ENCODE measurements at regions not wholly inside any gene's neighbourhood (a gene's known extent, or its start where the extent isn't known, plus 50 kb on each side); places are given as distances from the start of the nearest gene placed in this dataset.

- Histone ChIP-seq H3F3A (replicated peaks; ENCODE audit: low read depth) (no peaks in the 10 kb centered on the region), H3K27me3 (ENCODE audit: insufficient read depth) (no peaks in the 10 kb centered on the region), H3K4me2 (no peak overlapping the region), H2AFZ (peak overlapping the region; percentile 23; the same call in 1 of the 2 replicates), H3K36me3 (ENCODE audit: insufficient read depth) (no peaks in the 10 kb centered on the region), H3K4me1 (ENCODE audit: insufficient read depth) (no peaks in the 10 kb centered on the region), H3K79me2 (replicated peaks; ENCODE audit: insufficient read depth) (no peaks in the 10 kb centered on the region), H4K20me1 (replicated peaks; ENCODE audit: insufficient read depth) (no peaks in the 10 kb centered on the region), H3K4me3 (no peak overlapping the region), H3K27ac (ENCODE audit: low read depth) (no peak overlapping the region), H3K9me2 (ENCODE audit: insufficient read depth) (peaks cover 6% of the 10 kb centered on the region; the same call in 1 of the 2 replicates)
- H3K36me3 Mint-ChIP-seq (ENCODE audit: low read depth), result no peaks in the 10 kb centered on the region
- H3K4me1 Mint-ChIP-seq, result peaks cover 13% of the 10 kb centered on the region
- H3K27ac Mint-ChIP-seq, result no peak overlapping the region
- H3K4me3 Mint-ChIP-seq, result no peak overlapping the region
- DNase-seq (ENCODE audit: low spot score), result no peak
- TF ChIP-seq ZNF331 (CRISPR knock-in tag; IDR thresholded peaks at IDR 0.05; ENCODE audit: low read depth) (no peak), POLR2AphosphoS5 (IDR thresholded peaks at IDR 0.05; ENCODE audit: low read depth) (no peak), STAT1 (IDR thresholded peaks at IDR 0.05; ENCODE audit: unreplicated experiment) (no peak), ETS1 (IDR thresholded peaks at IDR 0.05) (no peak), EZH2phosphoT487 (IDR thresholded peaks at IDR 0.05; ENCODE audit: unreplicated experiment) (no peak), NANOG (IDR thresholded peaks at IDR 0.05; ENCODE audit: borderline replicate concordance) (no peak), EZH2 (IDR thresholded peaks at IDR 0.05; ENCODE audit: low read depth, unreplicated experiment) (no peak), CREB1 (CRISPR knock-in tag; IDR thresholded peaks at IDR 0.05; ENCODE audit: low read depth) (no peak), REST (IDR thresholded peaks at IDR 0.05; ENCODE audit: unreplicated experiment) (no peak), ZNF114 (CRISPR knock-in tag; IDR thresholded peaks at IDR 0.05) (no peak)
- H3K27me3 Mint-ChIP-seq (ENCODE audit: insufficient read depth, low read depth, poor library complexity), result peaks cover 3% of the 10 kb centered on the region
- no peaks in the 10 kb centered on the region for H3K9me3 Mint-ChIP-seq
- no peak for ATAC-seq
These were observed 201.2 kb downstream of the CHIC2 start for GRCh38 chr4:53863158-53863557.

- H3K27me3 Mint-ChIP-seq (ENCODE audit: insufficient read depth, low read depth, poor library complexity), result peaks cover 3% of the 10 kb centered on the region
- Histone ChIP-seq H3K4me2 (no peak overlapping the region), H3K27ac (ENCODE audit: low read depth) (no peak overlapping the region), H2AFZ (peak overlapping the region; percentile 29; the same call in 1 of the 2 replicates), H3F3A (replicated peaks; ENCODE audit: low read depth) (no peaks in the 10 kb centered on the region), H3K9me2 (ENCODE audit: insufficient read depth) (peaks cover 6% of the 10 kb centered on the region; the same call in 1 of the 2 replicates), H3K27me3 (ENCODE audit: insufficient read depth) (no peaks in the 10 kb centered on the region), H3K4me1 (ENCODE audit: insufficient read depth) (no peaks in the 10 kb centered on the region), H4K20me1 (replicated peaks; ENCODE audit: insufficient read depth) (no peaks in the 10 kb centered on the region), H3K79me2 (replicated peaks; ENCODE audit: insufficient read depth) (no peaks in the 10 kb centered on the region), H3K4me3 (no peak overlapping the region), H3K36me3 (ENCODE audit: insufficient read depth) (no peaks in the 10 kb centered on the region)
- H3K27ac Mint-ChIP-seq, result no peak overlapping the region
- no peaks in the 10 kb centered on the region for H3K9me3 Mint-ChIP-seq
- ATAC-seq (no peak), DNase-seq (ENCODE audit: low spot score) (no peak)
- H3K4me1 Mint-ChIP-seq, result peaks cover 13% of the 10 kb centered on the region
- H3K36me3 Mint-ChIP-seq (ENCODE audit: low read depth), result no peaks in the 10 kb centered on the region
- TF ChIP-seq CREB1 (CRISPR knock-in tag; IDR thresholded peaks at IDR 0.05; ENCODE audit: low read depth), result no peak
- TF ChIP-seq REST (IDR thresholded peaks at IDR 0.05; ENCODE audit: unreplicated experiment), result no peak
- no peak for TF ChIP-seq CTCF (conservative IDR thresholded peaks at IDR 0.05; ENCODE audit: low read depth in 2 of 2)
- no peak for TF ChIP-seq ZNF114 (CRISPR knock-in tag; IDR thresholded peaks at IDR 0.05)
- TF ChIP-seq JUNB (IDR thresholded peaks at IDR 0.05; ENCODE audit: unreplicated experiment), result no peak
- no peak for TF ChIP-seq POLR2AphosphoS5 (IDR thresholded peaks at IDR 0.05; ENCODE audit: low read depth)
- no peak for TF ChIP-seq EZH2phosphoT487 (IDR thresholded peaks at IDR 0.05; ENCODE audit: unreplicated experiment)
- TF ChIP-seq NANOG (IDR thresholded peaks at IDR 0.05; ENCODE audit: borderline replicate concordance), result no peak
- no peak for TF ChIP-seq STAT1 (IDR thresholded peaks at IDR 0.05; ENCODE audit: unreplicated experiment)
- no peak overlapping the region for H3K4me3 Mint-ChIP-seq
These were observed 202.4 kb downstream of the CHIC2 start for GRCh38 chr4:53861856-53862610.

Data from GM23338 (cell line).